Vagina (tissue), 2 donors: ENCODE measurements at regions not wholly inside any gene's neighbourhood (a gene's known extent, or its start where the extent isn't known, plus 50 kb on each side); places are given as distances from the start of the nearest gene placed in this dataset.

Experiments used
- POLR2A ChIP-seq, 2 donors: fragments of 450-650 bp; IDR thresholded peaks; one replicate each; pipeline ENCODE4 v1.6.1; 2017; ENCODE audit warnings: antibody characterized with exemption in 2 of 2, mild to moderate bottlenecking in 2 of 2, moderate library complexity in 2 of 2
- TF ChIP-seq, protein P1 (sequence below), 3 experiments: fragments of 450-650 bp in 2 of 3; fragments of 200-600 bp in 1 of 3; sonication (generic) in 1 of 3; IDR thresholded peaks; one replicate each; pipeline ENCODE4 v1.5.1; 2017 to 2019; ENCODE audit warnings: antibody characterized with exemption in 3 of 3, mild to moderate bottlenecking in 2 of 3, moderate library complexity in 2 of 3

DNA sequence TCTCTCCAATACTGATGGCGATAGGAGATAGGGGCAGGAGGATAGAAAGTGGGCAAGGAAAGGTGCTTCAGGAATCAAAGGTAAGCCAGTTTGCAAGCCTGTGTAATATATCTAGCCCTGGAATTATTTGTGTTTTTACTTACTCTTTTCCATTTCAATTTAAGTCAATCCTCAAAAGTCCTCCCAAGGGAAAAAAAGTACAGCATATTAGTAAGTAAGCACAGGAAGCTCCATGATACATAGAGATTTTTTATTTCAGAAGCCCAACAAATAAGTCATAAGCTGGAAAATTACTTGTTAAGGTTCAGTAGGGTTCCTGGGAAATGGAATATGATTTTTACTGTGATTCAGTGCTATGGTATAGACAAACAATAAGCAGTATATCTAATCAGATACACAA is 337.7 kb upstream of the DUSP10 start:
- TF ChIP-seq POLR2A (IDR thresholded peaks at IDR 0.05): no peak
- TF ChIP-seq, protein P1, sequence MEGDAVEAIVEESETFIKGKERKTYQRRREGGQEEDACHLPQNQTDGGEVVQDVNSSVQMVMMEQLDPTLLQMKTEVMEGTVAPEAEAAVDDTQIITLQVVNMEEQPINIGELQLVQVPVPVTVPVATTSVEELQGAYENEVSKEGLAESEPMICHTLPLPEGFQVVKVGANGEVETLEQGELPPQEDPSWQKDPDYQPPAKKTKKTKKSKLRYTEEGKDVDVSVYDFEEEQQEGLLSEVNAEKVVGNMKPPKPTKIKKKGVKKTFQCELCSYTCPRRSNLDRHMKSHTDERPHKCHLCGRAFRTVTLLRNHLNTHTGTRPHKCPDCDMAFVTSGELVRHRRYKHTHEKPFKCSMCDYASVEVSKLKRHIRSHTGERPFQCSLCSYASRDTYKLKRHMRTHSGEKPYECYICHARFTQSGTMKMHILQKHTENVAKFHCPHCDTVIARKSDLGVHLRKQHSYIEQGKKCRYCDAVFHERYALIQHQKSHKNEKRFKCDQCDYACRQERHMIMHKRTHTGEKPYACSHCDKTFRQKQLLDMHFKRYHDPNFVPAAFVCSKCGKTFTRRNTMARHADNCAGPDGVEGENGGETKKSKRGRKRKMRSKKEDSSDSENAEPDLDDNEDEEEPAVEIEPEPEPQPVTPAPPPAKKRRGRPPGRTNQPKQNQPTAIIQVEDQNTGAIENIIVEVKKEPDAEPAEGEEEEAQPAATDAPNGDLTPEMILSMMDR (IDR thresholded peaks at IDR 0.05): no peak
